Parathyroid adenoma (tissue), 2 donors: ENCODE measurements at regions not wholly inside any gene's neighbourhood (a gene's known extent, or its start where the extent isn't known, plus 50 kb on each side); places are given as distances from the start of the nearest gene placed in this dataset.

Experiments
- H2AFZ ChIP-seq: fragments of 300-600 bp; sonication (generic); one replicate; pipeline ENCODE4 v1.7.0; 2017; ENCODE audit warnings: antibody characterized with exemption, mild to moderate bottlenecking
- H3K27ac ChIP-seq: fragments of 300-600 bp; sonication (generic); one replicate; pipeline ENCODE4 v1.7.0; 2017
- H3K27me3 ChIP-seq: fragments of 300-600 bp; sonication (generic); one replicate; pipeline ENCODE4 v1.7.0; 2017; ENCODE audit warnings: low read length; ENCODE audit not compliant: control insufficient read depth, insufficient read depth
- H3K36me3 ChIP-seq: fragments of 300-600 bp; sonication (generic); one replicate; pipeline ENCODE4 v1.7.0; 2017; ENCODE audit warnings: low read length; ENCODE audit not compliant: control insufficient read depth, insufficient read depth
- H3K4me1 ChIP-seq: fragments of 300-600 bp; sonication (generic); one replicate; pipeline ENCODE4 v1.7.0; 2017; ENCODE audit warnings: control low read depth
- H3K4me2 ChIP-seq: fragments of 300-600 bp; sonication (generic); one replicate; pipeline ENCODE4 v1.7.0; 2017; ENCODE audit warnings: low read length
- H3K4me3 ChIP-seq: fragments of 300-600 bp; sonication (generic); one replicate; pipeline ENCODE4 v1.7.0; 2017; ENCODE audit warnings: low read depth, low read length
- H3K79me2 ChIP-seq: fragments of 300-600 bp; sonication (generic); one replicate; pipeline ENCODE4 v1.7.0; 2017; ENCODE audit warnings: control low read depth
- H3K9ac ChIP-seq: fragments of 300-600 bp; sonication (generic); one replicate; pipeline ENCODE4 v1.7.0; 2017; ENCODE audit warnings: mild to moderate bottlenecking
- H3K9me3 ChIP-seq: fragments of 300-600 bp; sonication (generic); one replicate; pipeline ENCODE4 v1.7.0; 2017; ENCODE audit warnings: low read length; ENCODE audit not compliant: control insufficient read depth
- CTCF ChIP-seq: fragments of 300-600 bp; sonication (generic); IDR thresholded peaks from one replicate; pipeline ENCODE4 v1.7.0; 2017; ENCODE audit warnings: antibody characterized with exemption, mild to moderate bottlenecking
- donor health status: primary hyperparathyroidism.

- Histone ChIP-seq H3K79me2 (no peaks in the 10 kb centered on the region), H3K4me2 (no peak overlapping the region), H3K27ac (no peak overlapping the region), H3K36me3 (no peaks in the 10 kb centered on the region), H3K9ac (no peak overlapping the region), H3K9me3 (no peaks in the 10 kb centered on the region), H3K4me1 (no peaks in the 10 kb centered on the region), H3K4me3 (no peak overlapping the region), H3K27me3 (no peaks in the 10 kb centered on the region), H2AFZ (no peak overlapping the region)
- no peak for TF ChIP-seq CTCF
These were observed 86.4 kb downstream of the RPE65 start for GRCh38 chr1:68363339-68363738.

- Histone ChIP-seq H2AFZ (no peak overlapping the region), H3K9me3 (no peaks in the 10 kb centered on the region), H3K36me3 (no peaks in the 10 kb centered on the region), H3K9ac (no peak overlapping the region), H3K79me2 (no peaks in the 10 kb centered on the region), H3K27ac (no peak overlapping the region), H3K27me3 (no peaks in the 10 kb centered on the region), H3K4me3 (no peak overlapping the region), H3K4me2 (no peak overlapping the region), H3K4me1 (no peaks in the 10 kb centered on the region)
- no peak for TF ChIP-seq CTCF
These were observed 88.3 kb downstream of the RPE65 start for GRCh38 chr1:68361346-68361910.

- Histone ChIP-seq H3K4me3 (no peak overlapping the region), H3K9ac (no peak overlapping the region), H3K27ac (no peak overlapping the region), H3K4me1 (no peaks in the 10 kb centered on the region), H3K79me2 (no peaks in the 10 kb centered on the region), H3K36me3 (no peaks in the 10 kb centered on the region), H3K27me3 (no peaks in the 10 kb centered on the region), H3K4me2 (no peak overlapping the region), H2AFZ (no peak overlapping the region), H3K9me3 (no peaks in the 10 kb centered on the region)
- TF ChIP-seq CTCF, result no peak
These were observed 90.7 kb downstream of the RPE65 start for GRCh38 chr1:68359045-68359444.

GRCh38 chr1:68358439-68358838 lies 91.3 kb downstream of the RPE65 start:
- TF ChIP-seq CTCF, result no peak
- H3K9ac ChIP-seq, result no peak overlapping the region
- no peaks in the 10 kb centered on the region for H3K9me3 ChIP-seq
- H2AFZ ChIP-seq, result no peak overlapping the region
- no peak overlapping the region for H3K27ac ChIP-seq
- H3K4me3 ChIP-seq, result no peak overlapping the region
- no peaks in the 10 kb centered on the region for H3K27me3 ChIP-seq
- no peaks in the 10 kb centered on the region for H3K4me1 ChIP-seq
- H3K4me2 ChIP-seq, result no peak overlapping the region
- H3K36me3 ChIP-seq, result no peaks in the 10 kb centered on the region
- H3K79me2 ChIP-seq, result no peaks in the 10 kb centered on the region

- H3K36me3 ChIP-seq, result no peaks in the 10 kb centered on the region
- no peak overlapping the region for H2AFZ ChIP-seq
- no peak overlapping the region for H3K4me2 ChIP-seq
- H3K79me2 ChIP-seq, result no peaks in the 10 kb centered on the region
- H3K27me3 ChIP-seq, result no peaks in the 10 kb centered on the region
- H3K9me3 ChIP-seq, result no peaks in the 10 kb centered on the region
- H3K4me3 ChIP-seq, result no peak overlapping the region
- no peak overlapping the region for H3K9ac ChIP-seq
- no peaks in the 10 kb centered on the region for H3K4me1 ChIP-seq
- no peak overlapping the region for H3K27ac ChIP-seq
- no peak for TF ChIP-seq CTCF
These were observed 94.1 kb downstream of the RPE65 start for GRCh38 chr1:68355614-68356013.
